Neural progenitor cell (in vitro differentiated cells): ENCODE measurements at regions not wholly inside any gene's neighbourhood (a gene's known extent, or its start where the extent isn't known, plus 50 kb on each side); places are given as distances from the start of the nearest gene placed in this dataset.

Source experiments
- EZH2 ChIP-seq: fragments of 200-600 bp; sonication (generic); IDR thresholded peaks from 2 replicates; pipeline ENCODE4 v1.6.1; 2017; ENCODE audit warnings: antibody characterized with exemption, mild to moderate bottlenecking, moderate library complexity
- TF ChIP-seq, protein P1 (sequence below): fragments of 200-600 bp; sonication (generic); IDR thresholded peaks from 2 replicates; pipeline ENCODE4 v1.5.1; 2017; ENCODE audit warnings: antibody characterized with exemption, mild to moderate bottlenecking

DNA sequence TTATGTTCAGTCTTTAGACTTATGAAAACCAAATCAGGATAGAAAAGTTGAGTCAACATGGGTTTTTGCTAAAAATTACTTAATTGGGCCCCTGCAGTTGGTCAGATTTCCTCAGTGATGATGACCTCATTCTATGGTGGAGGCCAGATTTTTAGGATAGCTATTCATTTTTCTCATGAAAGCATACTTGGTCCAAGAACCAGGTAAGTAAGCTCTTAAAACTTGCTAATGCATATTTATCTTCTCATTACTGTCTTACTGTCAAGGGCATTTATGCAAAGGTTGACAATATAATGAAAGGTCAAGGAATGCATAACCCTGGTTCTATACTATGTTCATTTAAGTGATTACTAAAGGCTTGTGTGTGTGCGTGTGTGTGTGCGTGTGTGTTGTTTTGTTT lies 650.6 kb downstream of the SATB2 start:
- TF ChIP-seq, protein P1, sequence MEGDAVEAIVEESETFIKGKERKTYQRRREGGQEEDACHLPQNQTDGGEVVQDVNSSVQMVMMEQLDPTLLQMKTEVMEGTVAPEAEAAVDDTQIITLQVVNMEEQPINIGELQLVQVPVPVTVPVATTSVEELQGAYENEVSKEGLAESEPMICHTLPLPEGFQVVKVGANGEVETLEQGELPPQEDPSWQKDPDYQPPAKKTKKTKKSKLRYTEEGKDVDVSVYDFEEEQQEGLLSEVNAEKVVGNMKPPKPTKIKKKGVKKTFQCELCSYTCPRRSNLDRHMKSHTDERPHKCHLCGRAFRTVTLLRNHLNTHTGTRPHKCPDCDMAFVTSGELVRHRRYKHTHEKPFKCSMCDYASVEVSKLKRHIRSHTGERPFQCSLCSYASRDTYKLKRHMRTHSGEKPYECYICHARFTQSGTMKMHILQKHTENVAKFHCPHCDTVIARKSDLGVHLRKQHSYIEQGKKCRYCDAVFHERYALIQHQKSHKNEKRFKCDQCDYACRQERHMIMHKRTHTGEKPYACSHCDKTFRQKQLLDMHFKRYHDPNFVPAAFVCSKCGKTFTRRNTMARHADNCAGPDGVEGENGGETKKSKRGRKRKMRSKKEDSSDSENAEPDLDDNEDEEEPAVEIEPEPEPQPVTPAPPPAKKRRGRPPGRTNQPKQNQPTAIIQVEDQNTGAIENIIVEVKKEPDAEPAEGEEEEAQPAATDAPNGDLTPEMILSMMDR: no peak
- TF ChIP-seq EZH2: no peak
